ENCODE measurements at regions not wholly inside any gene's neighbourhood (a gene's known extent, or its start where the extent isn't known, plus 50 kb on each side); places are given as distances from the start of the nearest gene placed in this dataset.

GRCh38 chr1:239282411-239282810, 104.0 kb upstream of the CHRM3 start:
- TF ChIP-seq CTCF (IDR thresholded peaks at IDR 0.05; ENCODE audit: extremely low read depth, low read depth, low read length) = no peak
- Histone ChIP-seq H2AFZ (ENCODE audit: low read length) (no peak overlapping the region), H3K4me2 (ENCODE audit: insufficient read depth, low read length) (no peak overlapping the region), H3K4me1 (ENCODE audit: insufficient read depth, low read length) (no peaks in the 10 kb centered on the region), H3K36me3 (ENCODE audit: insufficient read depth, low read length) (no peaks in the 10 kb centered on the region), H3K9me3 (ENCODE audit: low read depth, low read length) (peaks cover 3% of the 10 kb centered on the region), H4K20me1 (ENCODE audit: insufficient read depth, low read length) (no peaks in the 10 kb centered on the region), H3K27ac (ENCODE audit: low read depth, low read length) (no peak overlapping the region), H3K79me2 (ENCODE audit: insufficient read depth, low read length) (no peaks in the 10 kb centered on the region), H3K4me3 (ENCODE audit: insufficient read depth, low read length) (no peak overlapping the region), H3K27me3 (ENCODE audit: insufficient read depth, low read length) (no peaks in the 10 kb centered on the region)
- DNase-seq (ENCODE audit: insufficient read length, low spot score, missing footprints) = peak; percentile 14

- Histone ChIP-seq H2AFZ (ENCODE audit: low read length) (no peak overlapping the region), H3K4me2 (ENCODE audit: insufficient read depth, low read length) (no peak overlapping the region), H4K20me1 (ENCODE audit: insufficient read depth, low read length) (no peaks in the 10 kb centered on the region), H3K27ac (ENCODE audit: low read depth, low read length) (no peak overlapping the region), H3K36me3 (ENCODE audit: insufficient read depth, low read length) (no peaks in the 10 kb centered on the region), H3K4me3 (ENCODE audit: insufficient read depth, low read length) (no peak overlapping the region), H3K9me3 (ENCODE audit: low read depth, low read length) (peaks cover 6% of the 10 kb centered on the region), H3K79me2 (ENCODE audit: insufficient read depth, low read length) (no peaks in the 10 kb centered on the region), H3K27me3 (ENCODE audit: insufficient read depth, low read length) (no peaks in the 10 kb centered on the region), H3K4me1 (ENCODE audit: insufficient read depth, low read length) (no peaks in the 10 kb centered on the region)
- TF ChIP-seq CTCF (IDR thresholded peaks at IDR 0.05; ENCODE audit: extremely low read depth, low read depth, low read length) = no peak
- no peak for DNase-seq (ENCODE audit: insufficient read length, low spot score, missing footprints)
Measured at GRCh38 chr1:239276051-239276450, 110.3 kb upstream of the CHRM3 start.

- Histone ChIP-seq H3K36me3 (ENCODE audit: insufficient read depth, low read length) (no peaks in the 10 kb centered on the region), H3K9me3 (ENCODE audit: low read depth, low read length) (peaks cover 2% of the 10 kb centered on the region), H3K4me2 (ENCODE audit: insufficient read depth, low read length) (no peak overlapping the region), H3K4me3 (ENCODE audit: insufficient read depth, low read length) (no peak overlapping the region), H4K20me1 (ENCODE audit: insufficient read depth, low read length) (no peaks in the 10 kb centered on the region), H3K79me2 (ENCODE audit: insufficient read depth, low read length) (no peaks in the 10 kb centered on the region), H3K27ac (ENCODE audit: low read depth, low read length) (no peak overlapping the region), H3K27me3 (ENCODE audit: insufficient read depth, low read length) (no peaks in the 10 kb centered on the region), H3K4me1 (ENCODE audit: insufficient read depth, low read length) (no peaks in the 10 kb centered on the region), H2AFZ (ENCODE audit: low read length) (no peak overlapping the region)
- no peak for TF ChIP-seq CTCF (IDR thresholded peaks at IDR 0.05; ENCODE audit: extremely low read depth, low read depth, low read length)
- no peak for DNase-seq (ENCODE audit: insufficient read length, low spot score, missing footprints)
Measured at GRCh38 chr1:239274242-239274830, 112.0 kb upstream of the CHRM3 start.

- H3K27ac ChIP-seq (ENCODE audit: low read depth, low read length) = no peak overlapping the region
- H3K4me1 ChIP-seq (ENCODE audit: insufficient read depth, low read length) = no peaks in the 10 kb centered on the region
- H3K9me3 ChIP-seq (ENCODE audit: low read depth, low read length) = peaks cover 2% of the 10 kb centered on the region
- no peak for DNase-seq (ENCODE audit: insufficient read length, low spot score, missing footprints)
- no peak overlapping the region for H2AFZ ChIP-seq (ENCODE audit: low read length)
- H3K79me2 ChIP-seq (ENCODE audit: insufficient read depth, low read length) = no peaks in the 10 kb centered on the region
- no peaks in the 10 kb centered on the region for H4K20me1 ChIP-seq (ENCODE audit: insufficient read depth, low read length)
- no peak overlapping the region for H3K4me3 ChIP-seq (ENCODE audit: insufficient read depth, low read length)
- no peak overlapping the region for H3K4me2 ChIP-seq (ENCODE audit: insufficient read depth, low read length)
- no peaks in the 10 kb centered on the region for H3K36me3 ChIP-seq (ENCODE audit: insufficient read depth, low read length)
- no peaks in the 10 kb centered on the region for H3K27me3 ChIP-seq (ENCODE audit: insufficient read depth, low read length)
- no peak for TF ChIP-seq CTCF (IDR thresholded peaks at IDR 0.05; ENCODE audit: extremely low read depth, low read depth, low read length)
Measured at GRCh38 chr1:239270509-239270908, 115.9 kb upstream of the CHRM3 start.
